Endothelial cell of umbilical vein (primary cell): ENCODE measurements at regions not wholly inside any gene's neighbourhood (a gene's known extent, or its start where the extent isn't known, plus 50 kb on each side); places are given as distances from the start of the nearest gene placed in this dataset.

Experiments
- BruUV-seq: library from RNA; stranded (reverse); fragments of 400-500 nt; replicated peaks from 2 replicates; lab custom pipeline; 2021; lab: Mats Ljungman, UMichigan
- CTCF ChIA-PET: fragments of 300-600, 350-600 bp; sonication (Branson Sonifier 250); formaldehyde crosslinking; loops from one replicate; lab custom pipeline; 2021; ENCODE audit warnings: antibody characterized with exemption, inconsistent platforms; lab: Charles Lee
- POLR2A ChIA-PET: fragments of 300-600, 350-600 bp; sonication (Branson Sonifier 250); formaldehyde crosslinking; loops from one replicate; lab custom pipeline; 2021; ENCODE audit warnings: antibody characterized with exemption, inconsistent platforms; lab: Charles Lee
- DNase-seq: peaks from one replicate; pipeline ENCODE4 v3.0.0-alpha.2; 2011; ENCODE audit warnings: low read depth, low spot score
- FAIRE-seq: peaks from 2 replicates; lab custom pipeline; 2011; peaks lifted over from hg19 to GRCh38; lab: Jason Lieb, UNC
- H2AFZ ChIP-seq: 2 replicates; pipeline ENCODE4 v1.6.0; 2012; ENCODE audit warnings: low read depth, low read length, control low read depth, inconsistent platforms
- H3K27ac ChIP-seq: 2 replicates; pipeline ENCODE4 v1.5.1; 2011; ENCODE audit warnings: low read depth, mild to moderate bottlenecking, control low read depth, low read length, moderate library complexity; ENCODE audit not compliant: insufficient read depth
- H3K27me3 ChIP-seq, 2 experiments: 2 replicates each; pipeline versions ENCODE4 v1.6.0 to v1.6.1; 2011; ENCODE audit warnings: low read length in 2 of 2, mixed read lengths in 1 of 2; ENCODE audit not compliant: control insufficient read depth in 2 of 2, insufficient read depth in 2 of 2
- H3K36me3 ChIP-seq, 2 experiments: 2 replicates in 1 of 2; 3 replicates in 1 of 2; pipeline ENCODE4 v1.5.1; 2011; ENCODE audit warnings: low read length in 2 of 2, mild to moderate bottlenecking in 1 of 2, moderate library complexity in 1 of 2; ENCODE audit not compliant: control insufficient read depth in 2 of 2, insufficient read depth in 2 of 2; ENCODE audit errors: extremely low read depth in 1 of 2
- H3K4me1 ChIP-seq: 3 replicates; pipeline ENCODE4 v1.5.1; 2011; ENCODE audit warnings: mild to moderate bottlenecking, low read length; ENCODE audit not compliant: control insufficient read depth, insufficient read depth; ENCODE audit errors: extremely low read depth
- H3K4me2 ChIP-seq: 2 replicates; pipeline ENCODE4 v1.6.1; 2011; ENCODE audit warnings: low read length, control low read depth, mixed read lengths; ENCODE audit not compliant: insufficient read depth
- H3K4me3 ChIP-seq, 3 experiments: fragments of 200-600 bp in 1 of 3; sonication (generic), shearing (Covaris generic) in 1 of 3; replicated peaks in 1 of 3; 2 replicates each; pipeline ENCODE4 v1.5.1; 2011 to 2016; ENCODE audit warnings: control low read depth in 3 of 3, low read length in 3 of 3, mild to moderate bottlenecking in 2 of 3, inconsistent platforms in 1 of 3, low read depth in 1 of 3, moderate library complexity in 1 of 3; ENCODE audit not compliant: insufficient read depth in 1 of 3
- H3K79me2 ChIP-seq: 2 replicates; pipeline ENCODE4 v1.6.0; 2012; ENCODE audit warnings: low read length, inconsistent platforms; ENCODE audit not compliant: control insufficient read depth, insufficient read depth
- H3K9ac ChIP-seq: replicated peaks from 2 replicates; pipeline ENCODE3; 2011; ENCODE audit warnings: low read length, control low read depth; ENCODE audit not compliant: insufficient read depth; ENCODE audit errors: extremely low read depth
- H3K9me1 ChIP-seq: replicated peaks from 3 replicates; pipeline ENCODE4 v1.6.0; 2011; ENCODE audit warnings: mild to moderate bottlenecking, low read length; ENCODE audit not compliant: control insufficient read depth, insufficient read depth; ENCODE audit errors: extremely low read depth
- H3K9me3 ChIP-seq: replicated peaks from 2 replicates; pipeline ENCODE4 v1.5.1; 2012; ENCODE audit warnings: low read length, inconsistent platforms; ENCODE audit not compliant: control insufficient read depth, insufficient read depth
- H4K20me1 ChIP-seq: replicated peaks from 2 replicates; pipeline ENCODE3; 2011; ENCODE audit warnings: mild to moderate bottlenecking, low read length; ENCODE audit not compliant: control insufficient read depth, insufficient read depth; ENCODE audit errors: extremely low read depth
- CTCF ChIP-seq, 2 donors: IDR thresholded peaks; 1 replicate in 1 of 2; 2 replicates in 1 of 2; pipeline ENCODE4 v1.5.1; 2011; ENCODE audit warnings: low read length in 2 of 2, mild to moderate bottlenecking in 2 of 2, moderate library complexity in 2 of 2, control low read depth in 1 of 2, inconsistent platforms in 1 of 2, low read depth in 1 of 2; ENCODE audit not compliant: insufficient read depth in 1 of 2; ENCODE audit errors: extremely low read depth in 1 of 2
- EZH2 ChIP-seq: IDR thresholded peaks from 2 replicates; pipeline ENCODE4 v1.6.1; 2012; ENCODE audit warnings: borderline replicate concordance, low read depth, mild to moderate bottlenecking, moderate library complexity, low read length, inconsistent platforms; ENCODE audit not compliant: severe bottlenecking
- FOS ChIP-seq: IDR thresholded peaks from 2 replicates; pipeline ENCODE4 v1.6.1; 2011; ENCODE audit warnings: mild to moderate bottlenecking, low read length, moderate library complexity, borderline replicate concordance; ENCODE audit not compliant: insufficient read depth
- GATA2 ChIP-seq: IDR thresholded peaks from 2 replicates; pipeline ENCODE4 v1.7.0; 2011; ENCODE audit warnings: low read depth, mild to moderate bottlenecking, moderate library complexity, mixed read lengths, low read length; ENCODE audit not compliant: insufficient read length, insufficient read depth
- JUN ChIP-seq: IDR thresholded peaks from 2 replicates; pipeline ENCODE4 v1.6.1; 2011; ENCODE audit warnings: borderline replicate concordance, low read depth; ENCODE audit not compliant: insufficient read length, insufficient read depth
- MYC ChIP-seq: IDR thresholded peaks from one replicate; pipeline ENCODE4 v1.6.1; 2011; ENCODE audit warnings: mild to moderate bottlenecking, low read depth, low read length
- POLR2A ChIP-seq: IDR thresholded peaks from 2 replicates; pipeline ENCODE4 v1.6.1; 2012; ENCODE audit warnings: low read depth, mild to moderate bottlenecking, control low read depth, low read length
- POLR2AphosphoS5 ChIP-seq: IDR thresholded peaks from 2 replicates; pipeline ENCODE4 v1.6.1; 2012; ENCODE audit warnings: low read depth, mild to moderate bottlenecking, control low read depth, low read length, moderate library complexity; ENCODE audit not compliant: insufficient read depth
- dilution Hi-C: fragments of 300-500 bp; cut with MboI; formaldehyde crosslinking; loops from one replicate; pipeline ENCODE4 v1.15.0; 2019; ENCODE audit warnings: low sequenced_read_pairs; ENCODE audit not compliant: extremely low pct_ligation_motif_present
- intact Hi-C: fragments of 100-400 bp; cut with micrococcal nuclease; formaldehyde crosslinking; loops from one replicate; pipeline ENCODE4 v1.10.0; 2022

- H3K27me3 ChIP-seq, result no peaks in the 10 kb centered on the region
- CTCF ChIA-PET, result no interaction called here
- H3K4me3 ChIP-seq, result no peak overlapping the region
- BruUV-seq, result no TSS peak
- H4K20me1 ChIP-seq, result no peaks in the 10 kb centered on the region
- H3K79me2 ChIP-seq, result no peaks in the 10 kb centered on the region
- FAIRE-seq, result no peak
- H3K27ac ChIP-seq, result no peak overlapping the region
- H3K9me3 ChIP-seq, result peaks cover 2% of the 10 kb centered on the region
- no peaks in the 10 kb centered on the region for H3K9me1 ChIP-seq
- TF ChIP-seq JUN (no peak), CTCF (IDR thresholded peaks at IDR 0.05; ENCODE audit: extremely low read depth in 1 of 2, insufficient read depth in 1 of 2, low read depth in 1 of 2, low read length in 2 of 2) (no peak), MYC (no peak), POLR2A (no peak), FOS (no peak), POLR2AphosphoS5 (no peak), GATA2 (no peak), EZH2 (no peak)
- H3K4me1 ChIP-seq, result no peaks in the 10 kb centered on the region
- H3K36me3 ChIP-seq, result no peaks in the 10 kb centered on the region
- intact Hi-C loops, result no loop called here
- POLR2A ChIA-PET, result no interaction called here
- DNase-seq, result no peak
- no peak overlapping the region for H3K9ac ChIP-seq
- dilution Hi-C loops, result no loop called here
- H2AFZ ChIP-seq, result no peak overlapping the region
- no peak overlapping the region for H3K4me2 ChIP-seq
Observed at GRCh38 chr1:58089898-58090534, 456.5 kb downstream of the OMA1 start.
